ENCODE measurements at regions not wholly inside any gene's neighbourhood (a gene's known extent, or its start where the extent isn't known, plus 50 kb on each side); places are given as distances from the start of the nearest gene placed in this dataset.

GRCh38 chr13:34752283-34752960 is 189.6 kb upstream of the NBEA start:
- Histone ChIP-seq H3K4me1 (peaks cover 20 to 22% of the 10 kb centered on the region in 2 donors), H3K4me3 (replicated peaks in 1 of 3) (no peak overlapping the region), H3K27ac (no peak overlapping the region), H3K9me3 (no peaks in the 10 kb centered on the region), H3K36me3 (no peaks in the 10 kb centered on the region), H3K27me3 (no peaks in the 10 kb centered on the region)
- WGBS, 2 donors, result 81 to 85% methylated on average over 11 of the region's 11 CpGs
- DNase-seq, result no peak
- TF ChIP-seq CTCF (IDR thresholded peaks at IDR 0.05), result no peak
- TF ChIP-seq POLR2A (IDR thresholded peaks at IDR 0.05), result no peak
- intact Hi-C loops (cut with DNase I), result no loop called here

- no peak overlapping the region for H3K4me3 ChIP-seq (replicated peaks in 1 of 3)
- no peak overlapping the region for H3K27ac ChIP-seq
- no peak for DNase-seq
- H3K36me3 ChIP-seq, result no peaks in the 10 kb centered on the region
- no peaks in the 10 kb centered on the region for H3K4me1 ChIP-seq
- WGBS, 2 donors, result 89 to 94% methylated on average over 3 of the region's 3 CpGs
- no peak for TF ChIP-seq CTCF (IDR thresholded peaks at IDR 0.05)
- no peak for TF ChIP-seq POLR2A (IDR thresholded peaks at IDR 0.05)
- no peaks in the 10 kb centered on the region for H3K9me3 ChIP-seq
- no peaks in the 10 kb centered on the region for H3K27me3 ChIP-seq
- intact Hi-C loops (cut with DNase I), result no loop called here
Measured at GRCh38 chr13:34756136-34756535, 185.9 kb upstream of the NBEA start.

- no peak for DNase-seq
- TF ChIP-seq CTCF (IDR thresholded peaks at IDR 0.05) (no peak), POLR2A (IDR thresholded peaks at IDR 0.05) (no peak)
- 78 to 92% methylated on average over 2 of the region's 2 CpGs for WGBS, 2 donors
- H3K4me1 ChIP-seq, result no peaks in the 10 kb centered on the region
- H3K4me3 ChIP-seq (replicated peaks in 1 of 3), result no peak overlapping the region
- no peaks in the 10 kb centered on the region for H3K9me3 ChIP-seq
- H3K27ac ChIP-seq, result no peak overlapping the region
- intact Hi-C loops (cut with DNase I), result no loop called here
- no peaks in the 10 kb centered on the region for H3K27me3 ChIP-seq
- no peaks in the 10 kb centered on the region for H3K36me3 ChIP-seq
Measured at GRCh38 chr13:34756572-34756971, 185.5 kb upstream of the NBEA start.

- H3K4me3 ChIP-seq (replicated peaks in 1 of 3), result no peak overlapping the region
- intact Hi-C loops (cut with DNase I), result no loop called here
- no peak overlapping the region for H3K27ac ChIP-seq
- H3K27me3 ChIP-seq, result no peaks in the 10 kb centered on the region
- H3K4me1 ChIP-seq, result no peaks in the 10 kb centered on the region
- WGBS, 2 donors, result 85 to 97% methylated on average over 2 of the region's 2 CpGs
- TF ChIP-seq CTCF (IDR thresholded peaks at IDR 0.05) (no peak), POLR2A (IDR thresholded peaks at IDR 0.05) (no peak)
- DNase-seq, result no peak
- no peaks in the 10 kb centered on the region for H3K9me3 ChIP-seq
- no peaks in the 10 kb centered on the region for H3K36me3 ChIP-seq
Measured at GRCh38 chr13:34757441-34757840, 184.6 kb upstream of the NBEA start.

GRCh38 chr13:34758628-34759027 is 183.4 kb upstream of the NBEA start:
- H3K27ac ChIP-seq, result no peak overlapping the region
- TF ChIP-seq CTCF (IDR thresholded peaks at IDR 0.05), result no peak
- TF ChIP-seq POLR2A (IDR thresholded peaks at IDR 0.05), result no peak
- H3K4me3 ChIP-seq (replicated peaks in 1 of 3), result no peak overlapping the region
- WGBS, 2 donors, result 68 to 70% methylated on average over 2 of the region's 2 CpGs
- no peaks in the 10 kb centered on the region for H3K36me3 ChIP-seq
- H3K27me3 ChIP-seq, result no peaks in the 10 kb centered on the region
- H3K9me3 ChIP-seq, result no peaks in the 10 kb centered on the region
- no peak for DNase-seq
- intact Hi-C loops (cut with DNase I), result no loop called here
- H3K4me1 ChIP-seq, result no peaks in the 10 kb centered on the region

Data from thyroid gland (tissue), 4 donors.